ENCODE measurements at regions not wholly inside any gene's neighbourhood (a gene's known extent, or its start where the extent isn't known, plus 50 kb on each side); places are given as distances from the start of the nearest gene placed in this dataset.

GRCh38 chr13:90105276-90105675, 1242.2 kb upstream of the MIR17HG start:
- no peak for TF ChIP-seq POLR2AphosphoS5 (IDR thresholded peaks at IDR 0.05)
- TF ChIP-seq CTCF (IDR thresholded peaks at IDR 0.05): no peak
- TF ChIP-seq POLR2A (IDR thresholded peaks at IDR 0.05): no peak
